Right cardiac atrium (tissue), 5 donors: ENCODE measurements at regions not wholly inside any gene's neighbourhood (a gene's known extent, or its start where the extent isn't known, plus 50 kb on each side); places are given as distances from the start of the nearest gene placed in this dataset.
A peak's percentile ranks its signal among the peaks of the same experiment; 100 is the strongest.
"Not testable (repeated sequence)": the region's sequence is repeated elsewhere in the genome, so short reads cannot be mapped to it uniquely, and the experiment has no call there.

Source experiments
- ATAC-seq, 2 donors: fragments of 200-7000 bp; cut with Tn5 transposase; one replicate each; pipeline versions ENCODE4 v1.8.0 to v1.9.1; 2020; ENCODE audit warnings: moderate library complexity in 2 of 2, mild to moderate bottlenecking in 1 of 2
- DNase-seq, 3 donors: peaks; one replicate each; pipeline ENCODE4 v3.0.0-alpha.2; 2020
- H3K27ac ChIP-seq: one replicate; pipeline ENCODE4 v1.5.1; 2013; ENCODE audit warnings: mild to moderate bottlenecking, low read length, control low read depth, moderate library complexity
- H3K27me3 ChIP-seq: one replicate; pipeline ENCODE4 v1.6.1; 2013; ENCODE audit not compliant: control insufficient read depth, insufficient read depth
- H3K4me1 ChIP-seq: one replicate; pipeline ENCODE4 v1.6.1; 2013; ENCODE audit warnings: low read length; ENCODE audit not compliant: control insufficient read depth, insufficient read depth
- H3K4me3 ChIP-seq: one replicate; pipeline ENCODE4 v1.5.1; 2013; ENCODE audit warnings: low read length, control low read depth
- H3K9me3 ChIP-seq: one replicate; pipeline ENCODE4 v1.6.1; 2013; ENCODE audit warnings: low read length; ENCODE audit not compliant: control insufficient read depth
- WGBS: extraction: QIAGEN DNeasy Blood & Tissue Kit; methylation state at CpG from one replicate; pipeline ENCODE4 v1.1.7; 2013; 5-methylcytosine and 5-hydroxymethylcytosine counted together
- intact Hi-C, 4 donors: fragments of 100-400 bp; cut with DNase I; formaldehyde crosslinking; loops; one replicate each; pipeline versions ENCODE4 v1.11.0 to v1.14.0; 2022 to 2023
- donor health status: healthy with polysubstance abuse.
- donor health status: DM: no; HTN: yes; CAD: no.
- donor health status: DM: no; HTN: no; CAD: no.
- donor health status: DM: no; HTN: yes; CAD: no; lungs with severe emphysema.
- donor health status: DM: yes; HTN: yes; CAD: no.

DNA sequence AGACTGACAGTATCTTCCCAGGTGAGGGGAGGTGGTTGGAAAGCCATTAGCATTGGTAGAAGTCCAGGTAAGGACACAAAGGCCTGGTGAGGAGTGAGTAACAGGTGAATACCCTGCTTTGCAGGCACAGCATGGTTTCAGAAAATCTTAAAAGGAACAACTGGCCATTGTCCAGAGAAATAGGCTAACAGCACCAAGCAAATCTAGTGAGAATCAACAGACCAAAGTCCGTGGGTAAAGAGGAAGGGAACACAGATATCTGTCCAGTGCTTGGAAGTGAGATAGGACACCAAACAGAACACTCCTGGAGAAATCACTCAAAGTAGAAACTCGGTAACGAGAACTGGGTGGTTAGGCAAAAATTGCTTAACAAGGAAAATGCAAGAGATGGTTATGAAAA lies 88.8 kb upstream of the RPRM start:
- no peak overlapping the region for H3K27ac ChIP-seq
- no peaks in the 10 kb centered on the region for H3K27me3 ChIP-seq
- intact Hi-C loops, result no loop called here
- ATAC-seq (no peak), DNase-seq (no peak)
- no peaks in the 10 kb centered on the region for H3K9me3 ChIP-seq
- H3K4me1 ChIP-seq, result no peaks in the 10 kb centered on the region
- 44% methylated on average over 3 of the region's 3 CpGs for WGBS
- no peak overlapping the region for H3K4me3 ChIP-seq

GRCh38 chr2:153568105-153568504 lies 89.5 kb upstream of the RPRM start:
- DNase-seq, result no peak
- no peak for ATAC-seq
- intact Hi-C loops, result no loop called here

DNA sequence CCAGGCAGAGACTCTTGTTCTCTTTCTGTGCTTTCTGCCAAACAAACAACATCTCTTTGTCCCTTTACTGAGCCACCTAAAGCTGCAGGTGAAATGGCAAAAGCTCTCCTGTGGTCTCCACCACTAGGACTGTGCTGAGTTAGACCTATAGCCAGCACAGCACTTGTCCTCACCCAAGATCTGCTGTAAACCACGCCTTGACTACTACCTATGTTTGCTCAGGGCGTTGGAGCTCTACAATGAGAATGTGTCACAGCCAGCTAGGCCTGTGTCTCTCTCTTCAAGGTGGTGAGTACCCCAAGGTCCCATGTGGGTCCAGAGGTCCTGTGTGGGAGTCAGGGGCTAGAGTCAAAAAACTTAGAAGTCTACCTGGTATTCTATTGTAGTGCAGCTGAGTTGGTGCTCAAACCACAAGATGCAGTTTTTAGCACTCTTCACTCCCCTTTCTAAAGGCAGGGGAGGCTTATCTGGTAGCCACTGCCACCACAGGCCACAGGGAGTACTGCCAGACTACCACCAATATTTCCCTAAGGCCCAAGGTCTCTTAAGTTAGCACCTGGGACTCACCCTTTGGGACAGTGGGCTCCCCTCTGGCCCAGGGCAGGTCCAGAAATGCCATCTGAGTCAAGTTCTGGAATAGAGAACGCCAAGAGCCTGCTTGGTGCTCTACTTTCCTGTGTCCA lies 96.8 kb upstream of the RPRM start:
- intact Hi-C loops, result no loop called here
- DNase-seq (peak in 1 of 3 donors; percentile 11), ATAC-seq (no peak)
- Histone ChIP-seq H3K27ac (no peak overlapping the region), H3K27me3 (no peaks in the 10 kb centered on the region), H3K4me3 (no peak overlapping the region), H3K4me1 (no peaks in the 10 kb centered on the region), H3K9me3 (no peaks in the 10 kb centered on the region)
- 65% methylated on average over 3 of the region's 3 CpGs for WGBS

More at GRCh38 chr2:153568105-153568504, 89.5 kb upstream of the RPRM start:
- H3K4me1 ChIP-seq, result no peaks in the 10 kb centered on the region
- H3K27ac ChIP-seq, result no peak overlapping the region
- no peaks in the 10 kb centered on the region for H3K27me3 ChIP-seq
- no peaks in the 10 kb centered on the region for H3K9me3 ChIP-seq
- WGBS, result 61% methylated on average over 3 of the region's 3 CpGs
- no peak overlapping the region for H3K4me3 ChIP-seq

- no peaks in the 10 kb centered on the region for H3K4me1 ChIP-seq
- 41% methylated on average over 2 of the region's 2 CpGs for WGBS
- no peaks in the 10 kb centered on the region for H3K9me3 ChIP-seq
- H3K27me3 ChIP-seq, result no peaks in the 10 kb centered on the region
- DNase-seq (no peak), ATAC-seq (no peak)
- intact Hi-C loops, result no loop called here
- H3K4me3 ChIP-seq, result no peak overlapping the region
- H3K27ac ChIP-seq, result no peak overlapping the region
Observed at GRCh38 chr2:153584244-153584643, 105.7 kb upstream of the RPRM start.

DNA sequence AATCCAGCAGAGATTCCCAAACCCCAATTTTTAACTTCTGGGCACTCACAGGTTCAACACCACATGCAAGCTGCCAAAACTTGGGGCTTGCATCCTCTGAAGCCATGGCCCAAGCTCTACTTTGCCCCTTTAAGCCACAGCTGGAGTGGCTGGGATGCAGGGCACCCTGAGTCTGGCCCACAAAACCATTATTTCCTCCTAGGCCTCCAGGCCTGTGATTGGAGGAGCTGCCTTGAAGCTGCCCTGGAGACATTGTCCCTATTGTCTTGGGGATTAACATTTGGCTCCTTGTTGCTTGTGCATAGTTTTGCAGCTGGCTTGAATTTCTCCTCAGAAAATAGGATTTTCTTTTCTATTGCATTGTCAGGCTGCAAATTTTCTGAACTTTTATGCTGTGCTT lies 109.8 kb upstream of the RPRM start:
- no peak for ATAC-seq
- Histone ChIP-seq H3K27me3 (no peaks in the 10 kb centered on the region), H3K4me3 (no peak overlapping the region), H3K4me1 (no peaks in the 10 kb centered on the region), H3K27ac (no peak overlapping the region), H3K9me3 (no peaks in the 10 kb centered on the region)
- intact Hi-C loops, result no loop called here
- no peak for DNase-seq

DNA sequence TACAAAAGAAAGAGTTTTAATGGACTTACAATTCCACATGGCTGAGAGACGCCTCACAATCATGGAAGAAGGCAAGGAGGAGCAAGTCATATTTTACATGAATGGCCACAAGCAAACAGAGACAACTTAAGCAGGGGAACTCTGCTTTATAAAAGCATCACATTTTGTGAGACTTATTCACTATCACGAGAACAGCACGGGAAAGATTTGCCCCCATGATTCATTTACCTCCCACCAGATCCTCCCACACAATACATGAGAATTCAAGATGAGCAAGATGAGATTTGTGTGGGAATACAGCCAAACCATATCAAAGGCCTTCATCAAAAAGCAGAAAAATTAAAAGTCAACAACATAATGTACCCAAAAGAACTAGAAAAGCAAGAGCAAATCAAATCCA lies 111.0 kb upstream of the RPRM start:
- intact Hi-C loops, result no loop called here
- WGBS, result 78% methylated on average over 3 of the region's 3 CpGs
- Histone ChIP-seq H3K27me3 (no peaks in the 10 kb centered on the region), H3K9me3 (no peaks in the 10 kb centered on the region), H3K4me3 (no peak overlapping the region), H3K27ac (no peak overlapping the region), H3K4me1 (no peaks in the 10 kb centered on the region)
- ATAC-seq (no peak), DNase-seq (no peak)

DNA sequence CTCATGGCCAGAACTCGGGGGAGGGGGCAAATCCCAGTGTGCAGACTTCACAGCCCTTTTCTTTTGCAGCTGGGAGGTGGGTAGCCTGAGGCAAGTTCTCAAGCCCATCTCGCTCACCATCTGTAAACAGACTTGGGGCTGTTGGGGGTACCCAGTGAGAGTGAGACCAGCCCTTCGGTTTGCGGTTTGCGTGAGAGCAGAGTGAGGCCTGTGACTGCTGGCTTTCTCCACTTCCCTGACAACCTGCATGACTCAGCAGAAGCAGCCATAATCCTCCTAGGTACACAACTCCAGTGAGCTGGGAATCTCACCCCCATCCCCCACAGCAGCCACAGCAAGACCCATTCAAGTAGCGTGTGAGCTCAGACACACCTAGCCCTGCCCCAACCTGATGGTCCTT lies 114.5 kb upstream of the RPRM start:
- intact Hi-C loops, ATAC-seq: not testable (repeated sequence)

GRCh38 chr2:153595939-153596338 lies 117.4 kb upstream of the RPRM start:
- DNase-seq (peak in 1 of 3 donors; percentile 34), ATAC-seq (no peak)
- no peaks in the 10 kb centered on the region for H3K4me1 ChIP-seq
- H3K27me3 ChIP-seq, result no peaks in the 10 kb centered on the region
- H3K27ac ChIP-seq, result no peak overlapping the region
- H3K9me3 ChIP-seq, result no peaks in the 10 kb centered on the region
- intact Hi-C loops, result no loop called here
- no peak overlapping the region for H3K4me3 ChIP-seq

More for the DNA sequence above, 114.5 kb upstream of the RPRM start:
- not testable (repeated sequence) for H3K9me3 ChIP-seq, H3K27me3 ChIP-seq, H3K27ac ChIP-seq, H3K4me3 ChIP-seq, H3K4me1 ChIP-seq, DNase-seq
- 88% methylated on average over 6 of the region's 6 CpGs for whole genome bisulfite sequencing

- 78% methylated on average over 3 of the region's 3 CpGs for WGBS
- ATAC-seq (no peak), DNase-seq (no peak)
- no peaks in the 10 kb centered on the region for H3K27me3 ChIP-seq
- H3K4me1 ChIP-seq, result no peaks in the 10 kb centered on the region
- H3K4me3 ChIP-seq, result no peak overlapping the region
- H3K27ac ChIP-seq, result no peak overlapping the region
- H3K9me3 ChIP-seq, result no peaks in the 10 kb centered on the region
- intact Hi-C loops, result no loop called here
Observed at GRCh38 chr2:153601812-153602211, 123.2 kb upstream of the RPRM start.

GRCh38 chr2:153604133-153604532 lies 125.6 kb upstream of the RPRM start:
- DNase-seq, result no peak
- Histone ChIP-seq H3K4me3 (no peak overlapping the region), H3K27ac (no peak overlapping the region), H3K4me1 (no peaks in the 10 kb centered on the region), H3K9me3 (no peaks in the 10 kb centered on the region), H3K27me3 (no peaks in the 10 kb centered on the region)
- ATAC-seq, result no peak
- intact Hi-C loops, result no loop called here
- 54% methylated on average over 1 of the region's 1 CpG for WGBS

- Histone ChIP-seq H3K27ac (no peak overlapping the region), H3K4me1 (no peaks in the 10 kb centered on the region), H3K9me3 (no peaks in the 10 kb centered on the region), H3K27me3 (no peaks in the 10 kb centered on the region), H3K4me3 (no peak overlapping the region)
- 45% methylated on average over 3 of the region's 3 CpGs for WGBS
- DNase-seq (no peak), ATAC-seq (no peak)
- intact Hi-C loops, result no loop called here
Observed at GRCh38 chr2:153606623-153607022, 128.1 kb upstream of the RPRM start.

GRCh38 chr2:153622285-153622684 lies 143.7 kb upstream of the RPRM start:
- Histone ChIP-seq H3K4me1 (no peaks in the 10 kb centered on the region), H3K27me3 (no peaks in the 10 kb centered on the region), H3K27ac (no peak overlapping the region), H3K9me3 (peaks cover 1% of the 10 kb centered on the region), H3K4me3 (no peak overlapping the region)
- DNase-seq, result no peak
- intact Hi-C loops, result no loop called here
- WGBS, result 63% methylated on average over 4 of the region's 4 CpGs
- no peak for ATAC-seq
